WTC11 (cell line): ENCODE measurements at regions not wholly inside any gene's neighbourhood (a gene's known extent, or its start where the extent isn't known, plus 50 kb on each side); places are given as distances from the start of the nearest gene placed in this dataset.

ENCODE experiments used
- ATAC-seq: fragments of 200-7000 bp; cut with Tn5 transposase; 2 replicates; pipeline ENCODE4 v1.10.0; 2021; ENCODE audit warnings: mild to moderate bottlenecking, moderate library complexity
- CTCF ChIA-PET: fragments of 300-600 bp; sonication (Branson Sonifier 250); formaldehyde crosslinking; loops from one replicate; lab custom pipeline; 2021; ENCODE audit warnings: antibody characterized with exemption; lab: Charles Lee
- POLR2A ChIA-PET: fragments of 350-600 bp; sonication (Branson Sonifier 250); formaldehyde crosslinking; loops from one replicate; lab custom pipeline; 2021; ENCODE audit warnings: antibody characterized with exemption; lab: Charles Lee
- DNase-seq: peaks from one replicate; pipeline ENCODE4 v3.0.0; 2021; ENCODE audit warnings: low spot score
- H3K27ac Mint-ChIP-seq: 2 replicates; pipeline ENCODE4 v1.8.0; 2021; ENCODE audit warnings: mixed read lengths
- H3K27me3 Mint-ChIP-seq: 2 replicates; pipeline ENCODE4 v1.8.0; 2021; ENCODE audit warnings: low read depth, mild to moderate bottlenecking, moderate library complexity, mixed read lengths
- H3K36me3 Mint-ChIP-seq: 2 replicates; pipeline ENCODE4 v1.8.0; 2021; ENCODE audit warnings: mixed read lengths
- H3K4me1 Mint-ChIP-seq: 2 replicates; pipeline ENCODE4 v1.8.0; 2022; ENCODE audit warnings: mixed read lengths
- H3K4me3 Mint-ChIP-seq: 2 replicates; pipeline ENCODE4 v1.8.0; 2021; ENCODE audit warnings: mild to moderate bottlenecking, moderate library complexity, mixed read lengths
- H3K9me3 Mint-ChIP-seq: 2 replicates; pipeline ENCODE4 v1.8.0; 2021; ENCODE audit warnings: mixed read lengths
- ETV6 ChIP-seq: sonication (generic); formaldehyde crosslinking; IDR thresholded peaks from 2 replicates; pipeline ENCODE4 v1.8.1; 2022; ENCODE audit warnings: mild to moderate bottlenecking, missing genetic modification reagents
- NFE2L1 ChIP-seq: sonication (generic); formaldehyde crosslinking; IDR thresholded peaks from 2 replicates; pipeline ENCODE4 v1.8.1; 2023; ENCODE audit warnings: missing genetic modification reagents
- OVOL2 ChIP-seq: fragments of 250-450 bp; sonication (Bioruptor Pico); IDR thresholded peaks from 2 replicates; pipeline ENCODE4 v1.9.0; 2021; ENCODE audit warnings: mild to moderate bottlenecking, borderline replicate concordance
- SMAD4 ChIP-seq: sonication (generic); formaldehyde crosslinking; IDR thresholded peaks from 2 replicates; pipeline ENCODE4 v1.8.0; 2022; ENCODE audit warnings: mild to moderate bottlenecking, missing genetic modification reagents
- SOX15 ChIP-seq: fragments of 250-450 bp; sonication (Bioruptor Pico); IDR thresholded peaks from 2 replicates; pipeline ENCODE4 v1.9.0; 2021; ENCODE audit warnings: mild to moderate bottlenecking
- TP53 ChIP-seq: sonication (generic); formaldehyde crosslinking; IDR thresholded peaks from 2 replicates; pipeline ENCODE4 v1.8.1; 2023; ENCODE audit warnings: mild to moderate bottlenecking, missing genetic modification reagents
- ZNF263 ChIP-seq: sonication (generic); formaldehyde crosslinking; IDR thresholded peaks from 2 replicates; pipeline ENCODE4 v1.8.1; 2022; ENCODE audit warnings: low read depth, mild to moderate bottlenecking, moderate library complexity, missing genetic modification reagents
- ZNF396 ChIP-seq: fragments of 250-450 bp; sonication (Bioruptor Pico); IDR thresholded peaks from 2 replicates; pipeline ENCODE4 v1.8.0; 2021; ENCODE audit warnings: mild to moderate bottlenecking, moderate library complexity, borderline replicate concordance
- TF ChIP-seq, protein P1 (sequence below): fragments of 250-450 bp; sonication (Bioruptor Pico); IDR thresholded peaks from 2 replicates; pipeline ENCODE4 v1.9.0; 2021; ENCODE audit warnings: mild to moderate bottlenecking
- TF ChIP-seq, protein P2 (sequence below): sonication (generic); formaldehyde crosslinking; IDR thresholded peaks from 2 replicates; pipeline ENCODE4 v1.8.0; 2022; ENCODE audit warnings: mild to moderate bottlenecking, missing genetic modification reagents
- TF ChIP-seq, protein P3 (sequence below): fragments of 250-450 bp; sonication (Bioruptor Pico); IDR thresholded peaks from 2 replicates; pipeline ENCODE4 v2.1.2; 2022; ENCODE audit warnings: mild to moderate bottlenecking, moderate library complexity
- TF ChIP-seq, protein P4 (sequence below): sonication (generic); formaldehyde crosslinking; IDR thresholded peaks from 2 replicates; pipeline ENCODE4 v1.8.1; 2023; ENCODE audit warnings: mild to moderate bottlenecking, missing genetic modification reagents, moderate library complexity
- TF ChIP-seq, protein P5 (sequence below): sonication (generic); formaldehyde crosslinking; IDR thresholded peaks from 2 replicates; pipeline ENCODE4 v1.8.0; 2022; ENCODE audit warnings: mild to moderate bottlenecking, missing genetic modification reagents
- TF ChIP-seq, protein P6 (sequence below): sonication (generic); formaldehyde crosslinking; IDR thresholded peaks from 2 replicates; pipeline ENCODE4 v1.8.1; 2022; ENCODE audit warnings: missing genetic modification reagents, borderline replicate concordance

DNA sequence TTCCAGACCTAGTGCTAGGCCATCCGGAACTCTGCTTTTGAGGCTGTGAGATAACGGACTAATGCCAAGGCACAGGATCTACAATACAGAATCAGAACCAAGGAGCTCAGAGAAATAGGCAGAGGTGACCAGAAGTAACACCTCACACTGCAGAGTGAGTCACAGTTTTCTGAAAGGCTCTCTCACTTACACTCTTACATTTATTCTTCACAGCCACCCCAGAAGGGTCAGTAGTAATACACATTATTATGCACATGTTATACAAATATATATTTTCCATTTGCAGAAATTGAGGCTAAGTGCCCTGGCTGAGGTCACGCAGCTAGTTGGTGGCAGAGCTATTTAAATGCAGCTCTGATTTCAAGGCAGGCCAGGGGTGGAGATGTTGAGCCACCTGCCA is 542.5 kb downstream of the OMA1 start (continued):
- TF ChIP-seq OVOL2 (CRISPR knock-in tag) (no peak), ZNF396 (no peak), ZNF263 (CRISPR knock-in tag) (no peak), ETV6 (CRISPR knock-in tag) (no peak), TP53 (no peak), SOX15 (CRISPR knock-in tag) (no peak)
- TF ChIP-seq, protein P1, sequence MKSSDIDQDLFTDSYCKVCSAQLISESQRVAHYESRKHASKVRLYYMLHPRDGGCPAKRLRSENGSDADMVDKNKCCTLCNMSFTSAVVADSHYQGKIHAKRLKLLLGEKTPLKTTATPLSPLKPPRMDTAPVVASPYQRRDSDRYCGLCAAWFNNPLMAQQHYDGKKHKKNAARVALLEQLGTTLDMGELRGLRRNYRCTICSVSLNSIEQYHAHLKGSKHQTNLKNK, result no peak
- TF ChIP-seq, protein P2, sequence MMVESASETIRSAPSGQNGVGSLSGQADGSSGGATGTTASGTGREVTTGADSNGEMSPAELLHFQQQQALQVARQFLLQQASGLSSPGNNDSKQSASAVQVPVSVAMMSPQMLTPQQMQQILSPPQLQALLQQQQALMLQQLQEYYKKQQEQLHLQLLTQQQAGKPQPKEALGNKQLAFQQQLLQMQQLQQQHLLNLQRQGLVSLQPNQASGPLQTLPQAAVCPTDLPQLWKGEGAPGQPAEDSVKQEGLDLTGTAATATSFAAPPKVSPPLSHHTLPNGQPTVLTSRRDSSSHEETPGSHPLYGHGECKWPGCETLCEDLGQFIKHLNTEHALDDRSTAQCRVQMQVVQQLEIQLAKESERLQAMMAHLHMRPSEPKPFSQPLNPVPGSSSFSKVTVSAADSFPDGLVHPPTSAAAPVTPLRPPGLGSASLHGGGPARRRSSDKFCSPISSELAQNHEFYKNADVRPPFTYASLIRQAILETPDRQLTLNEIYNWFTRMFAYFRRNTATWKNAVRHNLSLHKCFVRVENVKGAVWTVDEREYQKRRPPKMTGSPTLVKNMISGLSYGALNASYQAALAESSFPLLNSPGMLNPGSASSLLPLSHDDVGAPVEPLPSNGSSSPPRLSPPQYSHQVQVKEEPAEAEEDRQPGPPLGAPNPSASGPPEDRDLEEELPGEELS (CRISPR knock-in tag), result no peak
- TF ChIP-seq, protein P3, sequence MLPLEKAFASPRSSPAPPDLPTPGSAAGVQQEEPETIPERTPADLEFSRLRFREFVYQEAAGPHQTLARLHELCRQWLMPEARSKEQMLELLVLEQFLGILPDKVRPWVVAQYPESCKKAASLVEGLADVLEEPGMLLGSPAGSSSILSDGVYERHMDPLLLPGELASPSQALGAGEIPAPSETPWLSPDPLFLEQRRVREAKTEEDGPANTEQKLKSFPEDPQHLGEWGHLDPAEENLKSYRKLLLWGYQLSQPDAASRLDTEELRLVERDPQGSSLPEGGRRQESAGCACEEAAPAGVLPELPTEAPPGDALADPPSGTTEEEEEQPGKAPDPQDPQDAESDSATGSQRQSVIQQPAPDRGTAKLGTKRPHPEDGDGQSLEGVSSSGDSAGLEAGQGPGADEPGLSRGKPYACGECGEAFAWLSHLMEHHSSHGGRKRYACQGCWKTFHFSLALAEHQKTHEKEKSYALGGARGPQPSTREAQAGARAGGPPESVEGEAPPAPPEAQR (CRISPR knock-in tag), result no peak

DNA sequence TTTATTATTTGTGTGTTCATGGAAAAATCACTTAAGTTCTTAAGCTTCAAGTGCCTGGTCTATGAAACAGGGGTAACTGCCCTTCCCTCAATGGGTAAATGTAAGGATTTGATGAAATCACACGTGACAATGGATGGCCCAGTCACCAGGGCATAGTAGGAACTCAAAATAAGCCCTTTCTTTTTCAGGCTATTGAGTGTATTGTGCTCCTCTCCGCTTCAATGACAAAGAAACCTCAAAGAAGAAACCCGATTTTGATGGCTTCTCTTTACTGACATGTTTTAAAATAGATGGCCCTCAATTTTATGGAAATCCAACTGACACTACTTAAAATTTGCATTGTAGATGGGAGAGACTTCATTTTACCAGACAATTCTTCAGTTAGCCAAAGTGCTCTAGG is 543.5 kb downstream of the OMA1 start:
- ATAC-seq (peak; percentile 18), DNase-seq (no peak)
- ChIA-PET POLR2A (no interaction called here), CTCF (no interaction called here)
- Mint-ChIP-seq H3K4me1 (peaks cover 85% of the 10 kb centered on the region), H3K27me3 (peaks cover 20% of the 10 kb centered on the region), H3K9me3 (no peaks in the 10 kb centered on the region), H3K4me3 (no peak overlapping the region), H3K36me3 (no peaks in the 10 kb centered on the region), H3K27ac (peak overlapping the region; percentile 66)
- no peak for TF ChIP-seq NFE2L1
- TF ChIP-seq, protein P4, sequence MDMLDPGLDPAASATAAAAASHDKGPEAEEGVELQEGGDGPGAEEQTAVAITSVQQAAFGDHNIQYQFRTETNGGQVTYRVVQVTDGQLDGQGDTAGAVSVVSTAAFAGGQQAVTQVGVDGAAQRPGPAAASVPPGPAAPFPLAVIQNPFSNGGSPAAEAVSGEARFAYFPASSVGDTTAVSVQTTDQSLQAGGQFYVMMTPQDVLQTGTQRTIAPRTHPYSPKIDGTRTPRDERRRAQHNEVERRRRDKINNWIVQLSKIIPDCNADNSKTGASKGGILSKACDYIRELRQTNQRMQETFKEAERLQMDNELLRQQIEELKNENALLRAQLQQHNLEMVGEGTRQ (CRISPR knock-in tag), result peak; percentile 60
- TF ChIP-seq, protein P5, sequence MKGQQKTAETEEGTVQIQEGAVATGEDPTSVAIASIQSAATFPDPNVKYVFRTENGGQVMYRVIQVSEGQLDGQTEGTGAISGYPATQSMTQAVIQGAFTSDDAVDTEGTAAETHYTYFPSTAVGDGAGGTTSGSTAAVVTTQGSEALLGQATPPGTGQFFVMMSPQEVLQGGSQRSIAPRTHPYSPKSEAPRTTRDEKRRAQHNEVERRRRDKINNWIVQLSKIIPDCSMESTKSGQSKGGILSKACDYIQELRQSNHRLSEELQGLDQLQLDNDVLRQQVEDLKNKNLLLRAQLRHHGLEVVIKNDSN (CRISPR knock-in tag), result peak; percentile 68
- no peak for TF ChIP-seq SMAD4 (CRISPR knock-in tag)

DNA sequence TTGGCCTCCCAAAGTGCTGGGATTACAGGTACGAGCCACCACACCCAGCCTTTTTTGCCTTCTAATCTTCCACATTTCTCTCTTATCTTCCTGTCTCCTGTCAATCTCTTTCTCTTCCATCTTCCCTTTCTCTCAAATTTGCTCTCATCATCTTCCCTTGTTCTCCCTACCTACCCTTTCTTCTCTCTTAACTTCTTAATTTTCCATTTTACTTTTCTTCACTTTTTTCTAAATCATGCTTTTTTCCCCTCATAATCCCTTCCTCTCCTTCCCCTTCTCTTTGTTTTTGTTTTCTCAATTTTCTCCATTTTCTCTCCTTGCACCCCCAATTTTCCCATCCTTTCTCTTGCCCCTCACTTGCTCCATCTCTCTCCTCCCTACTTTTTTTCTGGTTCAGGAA is 545.7 kb downstream of the OMA1 start:
- CTCF ChIA-PET, result no interaction called here
- TF ChIP-seq, protein P1, result no peak
- TF ChIP-seq, protein P6, sequence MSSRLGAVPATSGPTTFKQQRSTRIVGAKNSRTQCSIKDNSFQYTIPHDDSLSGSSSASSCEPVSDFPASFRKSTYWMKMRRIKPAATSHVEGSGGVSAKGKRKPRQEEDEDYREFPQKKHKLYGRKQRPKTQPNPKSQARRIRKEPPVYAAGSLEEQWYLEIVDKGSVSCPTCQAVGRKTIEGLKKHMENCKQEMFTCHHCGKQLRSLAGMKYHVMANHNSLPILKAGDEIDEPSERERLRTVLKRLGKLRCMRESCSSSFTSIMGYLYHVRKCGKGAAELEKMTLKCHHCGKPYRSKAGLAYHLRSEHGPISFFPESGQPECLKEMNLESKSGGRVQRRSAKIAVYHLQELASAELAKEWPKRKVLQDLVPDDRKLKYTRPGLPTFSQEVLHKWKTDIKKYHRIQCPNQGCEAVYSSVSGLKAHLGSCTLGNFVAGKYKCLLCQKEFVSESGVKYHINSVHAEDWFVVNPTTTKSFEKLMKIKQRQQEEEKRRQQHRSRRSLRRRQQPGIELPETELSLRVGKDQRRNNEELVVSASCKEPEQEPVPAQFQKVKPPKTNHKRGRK (CRISPR knock-in tag), result peak; percentile 92; the same call in 1 of the 2 replicates
- Mint-ChIP-seq H3K4me3 (no peak overlapping the region), H3K4me1 (peaks cover 80% of the 10 kb centered on the region), H3K27me3 (peaks cover 36% of the 10 kb centered on the region), H3K36me3 (peaks cover 11% of the 10 kb centered on the region; the same call in 1 of the 2 replicates), H3K27ac (no peak overlapping the region), H3K9me3 (peaks cover 11% of the 10 kb centered on the region)
- no peak for ATAC-seq
- no peak for DNase-seq
- POLR2A ChIA-PET, result no interaction called here
